CMK (cell line): ENCODE measurements at regions not wholly inside any gene's neighbourhood (a gene's known extent, or its start where the extent isn't known, plus 50 kb on each side); places are given as distances from the start of the nearest gene placed in this dataset.
A peak's percentile ranks its signal among the peaks of the same experiment; 100 is the strongest.

Experiments used
- DNase-seq: peaks from one replicate; pipeline ENCODE4 v3.0.0-alpha.2; 2010; ENCODE audit warnings: low read depth

DNA sequence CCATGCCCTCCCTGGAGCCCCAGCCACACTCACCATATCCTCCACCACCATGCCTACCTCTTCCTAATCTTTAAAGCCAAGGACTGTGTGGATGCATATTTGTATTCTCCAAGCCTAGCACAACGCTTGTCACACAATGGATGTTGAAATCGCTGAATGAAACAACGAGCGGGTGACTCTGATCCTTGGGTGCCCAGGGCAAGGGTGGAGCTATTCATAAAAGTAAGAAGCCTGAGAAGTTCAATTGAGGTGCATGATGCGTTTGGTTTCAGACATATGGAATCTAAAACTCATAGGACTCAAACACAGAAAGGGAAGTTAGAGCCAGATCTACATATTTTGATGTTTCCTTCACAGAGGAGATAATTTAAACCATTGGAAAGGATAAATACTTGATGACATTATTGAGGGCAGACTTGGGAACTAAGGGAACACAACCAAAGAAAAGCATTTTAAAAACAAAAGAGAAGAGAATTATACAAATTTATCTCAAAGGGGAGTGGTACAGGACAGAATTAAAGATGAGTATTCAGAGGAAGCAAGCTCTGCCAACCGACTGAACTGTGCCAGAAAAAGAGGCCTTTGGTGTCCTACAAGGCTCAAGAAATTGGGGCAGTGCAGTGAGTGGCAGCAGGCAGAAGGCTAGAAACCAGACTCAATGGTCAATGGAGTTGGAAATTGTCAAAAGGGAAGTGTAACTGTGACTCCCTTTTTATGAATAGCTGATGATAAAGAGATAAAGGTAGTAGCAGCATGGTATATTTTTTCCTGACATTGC lies 200.6 kb upstream of the NCKAP5 start:
- DNase-seq, result no peak

DNA sequence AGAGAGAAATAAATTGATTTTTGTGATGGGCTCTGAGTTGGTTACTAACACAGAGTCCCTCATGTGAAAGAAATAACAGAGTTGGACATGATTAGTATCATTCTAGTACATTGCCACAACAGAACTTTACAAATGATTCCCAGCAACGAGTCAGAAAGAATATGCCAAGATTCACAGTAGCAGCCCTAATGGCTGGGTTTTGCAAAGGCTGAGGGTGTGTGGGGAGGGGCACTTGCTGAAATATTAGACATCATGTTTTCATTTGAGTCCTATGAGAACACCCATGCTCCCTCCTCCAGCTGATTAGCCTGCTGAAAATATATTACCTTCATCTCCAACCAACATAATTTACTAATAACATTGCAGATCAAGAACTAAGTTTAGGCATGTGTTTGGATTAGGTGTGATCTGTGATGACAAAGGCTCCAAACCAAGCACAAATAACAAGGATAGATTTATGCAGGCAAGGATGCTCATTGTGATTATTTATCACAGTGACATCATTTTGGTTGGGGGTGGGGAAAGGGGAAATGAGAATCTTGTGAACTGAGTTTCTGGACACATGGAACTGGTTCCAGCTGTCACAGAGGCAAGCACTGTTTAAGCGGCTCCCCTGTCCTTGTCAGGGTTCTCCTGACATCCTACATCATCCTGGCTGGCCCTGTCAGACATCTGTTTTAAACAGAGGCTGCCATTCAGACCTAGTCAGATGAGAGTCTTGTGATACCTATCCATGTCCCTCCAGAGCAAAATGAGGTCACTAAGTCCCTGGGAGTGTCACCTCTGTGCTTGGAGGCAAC lies 205.8 kb upstream of the NCKAP5 start:
- DNase-seq, result no peak

DNA sequence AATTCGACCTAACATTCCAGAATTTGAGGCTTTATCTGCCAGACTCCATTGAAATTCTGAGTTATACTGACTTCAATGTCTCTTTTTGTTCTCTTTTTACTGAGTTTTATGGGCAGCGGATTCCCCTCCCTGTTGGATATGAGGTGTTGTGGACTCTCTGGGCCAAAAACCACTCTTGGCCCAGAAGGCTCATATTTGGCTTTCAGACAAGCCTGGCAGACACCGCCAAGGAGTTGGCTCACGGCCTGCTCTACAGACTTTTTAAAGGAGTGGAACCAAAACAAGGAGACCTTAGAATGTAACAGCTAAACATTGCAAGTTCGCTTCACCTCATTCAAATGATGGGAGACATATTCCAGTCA lies 206.4 kb upstream of the NCKAP5 start:
- DNase-seq, result no peak

DNA sequence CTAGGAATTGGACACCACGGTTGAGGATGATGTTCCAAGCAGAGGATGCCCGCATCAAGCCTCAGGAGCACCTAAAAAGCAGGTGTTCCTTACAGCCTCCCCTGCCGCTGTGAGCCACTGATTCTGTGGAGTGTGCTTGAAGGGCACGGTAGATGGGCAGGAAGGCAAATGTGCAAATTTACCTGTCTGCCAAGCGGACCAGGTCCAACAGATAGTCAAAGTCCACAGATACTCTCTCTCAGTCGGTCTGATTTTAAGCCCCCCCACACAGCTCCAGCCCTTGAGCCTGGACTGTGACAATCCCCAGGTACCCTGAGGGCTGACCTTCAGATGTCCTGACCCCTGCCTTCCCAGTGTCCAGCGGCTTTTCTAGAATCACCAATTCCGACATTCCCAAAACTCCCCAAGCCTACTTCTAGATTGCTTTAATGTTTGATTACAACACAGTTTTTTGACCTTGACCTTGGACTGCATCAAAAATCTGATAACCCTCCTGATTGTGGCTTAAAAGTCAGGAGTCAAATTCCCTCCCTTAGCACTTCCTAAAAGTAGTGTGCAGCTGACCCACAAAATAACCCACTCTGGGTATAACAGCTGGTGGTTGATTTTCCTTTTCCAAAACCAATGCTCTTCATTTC lies 208.8 kb upstream of the NCKAP5 start:
- no peak for DNase-seq

DNA sequence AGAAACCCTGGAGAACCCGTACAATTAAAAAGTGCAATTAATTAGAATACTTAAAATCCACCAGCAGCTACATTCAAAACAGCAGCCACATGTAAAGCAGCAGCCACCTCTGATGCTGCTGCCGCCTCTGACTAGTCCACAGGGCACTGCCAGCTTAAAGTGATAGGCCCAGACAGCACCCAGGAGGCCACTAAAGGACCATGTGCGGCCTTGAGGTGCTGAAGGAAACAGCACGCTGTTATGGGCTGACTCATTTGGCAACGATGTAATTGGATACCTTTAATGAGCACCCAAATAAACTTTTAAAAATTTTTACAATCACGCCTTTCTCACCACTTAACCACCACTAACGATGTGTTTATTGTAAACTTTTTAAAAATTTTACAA lies 209.3 kb upstream of the NCKAP5 start:
- DNase-seq, result no peak

DNA sequence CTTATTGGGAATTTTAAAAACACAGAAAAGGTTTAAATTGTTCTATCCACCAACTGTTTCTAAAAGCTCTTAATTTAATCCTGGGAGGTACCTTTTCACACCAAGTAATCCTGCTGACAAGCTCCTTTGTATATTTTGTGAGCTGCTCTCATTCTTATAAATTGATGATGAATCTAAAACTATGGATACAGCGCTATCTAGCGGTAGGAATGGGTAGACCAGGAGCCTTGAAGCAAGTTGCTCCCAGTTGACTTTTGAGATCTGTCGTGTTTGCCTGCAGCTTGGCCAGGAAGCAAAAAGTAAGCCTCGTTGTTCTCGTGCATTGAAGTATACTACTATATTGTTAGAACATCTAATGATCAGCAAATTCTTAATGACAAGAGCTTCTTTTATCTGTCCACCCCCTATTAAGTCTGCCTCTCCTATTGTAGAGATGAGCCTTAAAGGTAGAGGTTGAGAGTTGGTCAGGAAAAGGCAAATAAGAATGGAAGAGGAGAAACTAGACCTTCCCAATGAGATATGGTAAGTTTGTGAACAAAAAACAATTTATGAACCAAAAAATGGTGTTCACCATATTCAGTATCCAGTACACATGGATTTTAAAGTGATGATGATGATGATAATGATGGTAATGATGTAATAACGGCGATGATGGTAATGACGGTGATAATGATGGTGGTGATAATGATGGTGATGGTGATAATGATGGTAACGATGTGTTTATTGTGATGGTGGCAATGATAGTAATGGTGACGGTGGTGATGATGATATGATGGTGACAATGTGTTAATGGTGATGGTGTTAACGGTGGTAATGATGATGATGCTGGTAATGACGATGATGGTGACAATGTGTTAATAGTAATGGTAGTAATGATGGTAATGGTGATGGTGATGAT lies 212.1 kb upstream of the NCKAP5 start:
- DNase-seq, result peak; percentile 7

DNA sequence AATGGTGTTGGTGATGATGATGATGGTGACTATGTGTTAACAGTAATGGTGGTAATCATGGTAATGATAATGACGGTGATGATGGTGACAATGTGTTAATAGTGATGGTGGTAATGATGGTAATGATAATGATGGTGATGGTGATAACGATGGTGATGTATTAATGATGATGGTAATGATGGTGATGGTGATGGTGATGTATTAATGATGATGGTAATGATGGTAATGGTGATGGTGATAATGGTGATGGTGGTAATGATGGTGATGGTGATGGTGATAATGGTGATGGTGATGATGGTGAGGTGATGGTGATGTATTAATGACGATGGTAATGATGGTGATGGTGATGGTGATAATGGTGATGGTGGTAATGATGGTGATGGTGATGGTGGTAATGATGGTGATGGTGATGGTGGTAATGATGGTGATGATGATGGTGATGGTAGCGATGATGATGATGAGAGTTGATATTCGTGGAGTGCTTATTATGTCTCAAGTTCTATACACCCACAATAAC lies 212.8 kb upstream of the NCKAP5 start:
- DNase-seq, result no peak

DNA sequence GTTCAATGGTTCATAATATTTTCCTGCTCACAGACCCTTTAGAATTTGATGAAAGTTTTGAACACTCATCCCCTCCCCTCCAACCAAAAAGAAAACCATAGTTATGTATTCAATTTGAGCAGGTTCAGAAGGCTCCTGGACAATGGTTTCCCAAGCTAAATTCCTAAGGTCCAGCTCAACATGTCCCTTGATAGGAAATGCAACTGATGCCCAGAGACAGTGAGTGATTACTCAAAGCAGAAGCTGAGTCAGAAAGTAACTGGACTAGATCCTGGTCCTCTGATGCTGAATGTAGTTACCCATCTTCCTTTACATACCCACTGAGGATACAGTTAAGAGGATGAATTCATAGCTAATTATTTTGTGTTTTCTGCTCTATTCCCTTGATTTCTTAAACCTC lies 218.9 kb upstream of the NCKAP5 start:
- DNase-seq, result no peak

DNA sequence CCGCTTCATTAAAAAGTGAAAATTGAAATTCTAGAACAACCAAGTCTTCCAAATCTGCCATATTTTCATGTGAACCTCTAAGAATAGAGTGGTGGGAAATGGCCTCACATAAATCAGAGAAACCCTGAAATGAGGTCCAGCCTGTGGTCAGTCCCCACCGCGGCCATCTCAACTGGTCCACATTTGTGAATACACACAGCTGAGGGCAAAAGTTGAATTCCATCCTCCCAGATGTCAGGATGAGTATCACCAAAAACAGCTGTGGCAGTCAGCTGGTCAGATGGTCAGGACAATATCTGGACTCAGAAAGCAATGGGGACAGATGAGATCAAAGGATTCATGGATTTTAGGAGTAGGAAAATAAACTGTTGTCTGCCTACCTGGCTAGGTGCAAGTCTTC lies 219.4 kb upstream of the NCKAP5 start:
- DNase-seq, result no peak

DNA sequence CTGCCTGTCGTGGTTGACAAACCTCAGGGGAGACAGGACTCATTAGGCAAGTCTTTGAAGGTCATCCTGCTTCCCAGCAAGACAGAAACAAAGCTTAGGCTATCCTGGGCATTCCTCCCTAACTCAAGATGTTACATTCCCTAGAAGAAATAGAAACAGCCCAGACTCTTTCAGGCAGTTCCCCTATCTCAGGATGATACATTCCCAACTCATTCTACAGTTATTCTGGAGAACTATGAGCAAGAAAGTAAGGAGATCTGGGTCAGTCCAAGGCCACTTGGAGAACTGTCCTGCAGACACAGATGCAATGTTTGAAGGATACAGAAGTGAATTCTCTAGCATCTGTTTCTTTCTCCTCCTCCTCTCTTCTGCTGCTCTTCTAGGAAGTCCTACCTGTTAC lies 220.1 kb upstream of the NCKAP5 start:
- DNase-seq, result no peak

DNA sequence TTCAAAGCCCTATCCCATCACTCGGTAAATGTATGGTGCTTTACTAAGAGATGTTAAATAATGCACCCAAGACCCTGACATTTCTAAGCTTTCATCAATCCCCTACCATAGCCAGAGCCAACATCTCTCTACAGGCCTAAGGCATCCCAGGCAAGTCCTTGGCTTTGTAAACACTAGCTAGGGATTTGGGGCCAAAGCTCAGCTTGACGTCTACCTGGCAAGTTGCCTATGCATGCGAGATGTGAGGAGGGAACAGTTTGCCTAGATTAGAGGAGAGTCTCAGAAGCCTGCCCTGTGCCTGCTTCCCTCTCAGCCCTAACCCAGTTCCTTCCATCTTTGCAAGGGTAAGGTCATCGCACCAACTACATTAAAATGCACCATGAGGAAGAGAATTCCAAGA lies 221.5 kb upstream of the NCKAP5 start:
- DNase-seq, result no peak

DNA sequence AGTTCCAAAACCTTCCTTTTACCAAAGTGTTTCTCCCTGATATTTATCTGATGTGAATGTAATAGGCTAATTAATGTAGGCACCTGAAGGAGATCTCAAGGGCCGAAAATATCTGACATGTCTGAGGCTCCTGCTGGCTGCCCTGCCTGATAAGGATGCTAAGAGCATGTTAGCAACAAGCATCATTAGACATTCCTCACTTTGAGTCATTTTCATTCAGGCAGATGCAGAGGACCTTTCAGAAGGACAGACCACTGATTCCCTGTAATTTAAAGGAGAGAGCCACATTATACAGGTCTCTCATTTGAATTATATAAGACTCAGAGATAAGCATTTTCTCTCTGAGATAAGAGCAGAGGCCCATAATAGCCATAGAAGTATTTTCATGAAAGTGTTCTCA lies 222.4 kb upstream of the NCKAP5 start:
- DNase-seq, result no peak

DNA sequence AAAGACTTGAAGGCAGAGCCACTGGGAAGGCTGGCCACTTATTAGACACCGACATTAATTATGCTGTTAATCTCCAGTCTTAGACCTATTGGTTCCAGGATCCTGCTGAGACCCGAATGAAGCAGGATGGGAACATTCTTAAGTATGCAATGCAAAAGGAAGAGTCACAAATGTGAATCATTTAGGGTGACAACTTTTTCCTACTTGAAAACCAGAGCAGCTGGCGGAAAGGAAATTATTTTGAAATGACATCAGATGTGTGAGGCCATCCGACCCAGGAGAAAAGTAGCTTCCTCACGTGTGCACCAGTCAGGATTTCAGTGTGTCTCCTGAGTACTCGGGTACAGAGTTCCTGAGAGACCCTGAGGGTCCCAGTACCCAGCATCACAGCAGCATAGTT lies 222.9 kb upstream of the NCKAP5 start:
- no peak for DNase-seq

DNA sequence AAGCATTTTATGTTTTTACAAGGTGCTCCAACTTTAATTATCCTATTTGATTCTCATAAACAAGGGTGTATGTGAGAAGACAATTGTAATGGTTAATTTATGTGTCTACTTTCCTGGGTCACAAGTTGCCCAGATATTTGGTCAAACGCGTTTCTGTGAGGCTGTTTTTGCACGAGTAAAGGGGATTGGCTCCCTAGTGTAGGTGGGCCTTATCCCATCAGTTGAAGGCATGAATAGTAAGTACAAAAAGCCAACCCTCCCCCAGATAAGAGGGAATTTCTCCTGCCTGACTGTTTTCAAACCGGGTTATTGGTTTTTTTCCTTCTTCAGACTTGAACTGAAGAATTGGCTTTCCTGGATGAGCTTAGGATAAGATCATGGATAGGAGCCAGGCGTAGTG lies 224.0 kb upstream of the NCKAP5 start:
- no peak for DNase-seq

DNA sequence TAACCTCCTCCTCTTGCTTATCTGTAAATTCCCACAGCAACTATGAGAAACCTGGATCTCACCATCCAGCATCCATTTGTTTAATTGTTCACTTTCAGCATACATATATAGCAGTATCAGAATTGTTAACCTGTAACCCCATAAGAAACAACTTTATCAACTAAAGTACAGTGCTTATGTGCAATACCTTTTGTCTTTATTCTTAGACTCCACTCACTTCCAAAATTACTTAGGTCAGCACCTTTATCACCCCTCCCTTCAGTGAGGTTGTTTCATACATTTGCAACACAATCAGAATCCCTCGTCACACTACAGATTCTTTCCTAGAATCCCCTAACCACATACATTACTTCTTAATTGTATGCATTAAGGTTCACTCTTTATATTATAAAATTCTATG lies 225.9 kb upstream of the NCKAP5 start:
- DNase-seq, result no peak

DNA sequence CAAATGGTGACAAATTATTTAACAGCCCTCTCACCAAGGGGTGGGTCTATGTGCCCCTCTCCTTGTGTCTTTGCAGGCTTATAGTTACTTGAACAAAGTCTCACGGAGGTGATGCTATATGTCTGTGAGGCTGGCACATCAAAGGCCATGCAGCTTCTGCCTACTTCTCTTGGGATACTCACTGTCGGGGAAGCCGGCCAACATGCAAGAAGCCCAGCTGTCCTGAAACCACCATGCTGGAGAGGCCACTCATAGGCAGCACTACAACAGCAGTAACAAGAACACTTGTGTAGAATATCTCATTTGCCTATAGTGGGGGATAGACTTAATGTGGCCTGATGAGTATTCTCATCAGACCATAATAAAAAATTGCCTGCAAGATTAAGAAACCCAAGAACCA lies 233.7 kb upstream of the NCKAP5 start:
- no peak for DNase-seq

DNA sequence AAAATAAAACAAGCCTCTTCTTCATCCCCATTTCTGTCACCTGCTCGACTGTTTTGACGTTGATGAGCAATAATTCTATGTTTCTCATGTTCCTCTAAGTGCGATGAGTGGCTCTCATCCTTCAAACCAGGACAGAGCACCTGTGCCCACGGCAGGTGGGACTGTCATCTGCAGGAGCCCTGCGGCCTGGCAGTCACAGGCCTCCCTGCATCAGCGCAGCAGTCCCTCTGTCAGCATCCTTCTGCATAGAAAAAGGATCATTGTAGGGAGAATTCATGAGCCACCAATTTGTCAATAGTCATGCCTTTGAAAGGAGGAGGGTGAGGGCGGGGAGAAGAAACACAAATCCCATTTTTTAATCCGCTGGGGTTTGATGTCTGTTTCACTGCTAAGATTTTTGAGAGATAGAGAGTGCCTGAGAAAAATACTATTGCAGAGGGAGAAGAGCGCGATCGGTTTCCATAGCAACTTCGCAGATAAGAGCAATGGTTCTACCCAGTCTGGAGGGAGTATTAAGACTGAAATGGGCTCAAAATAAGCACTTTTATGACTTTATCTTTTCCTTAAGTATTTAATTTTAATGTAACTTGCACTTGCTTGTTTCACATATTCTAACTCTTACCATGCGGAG lies 234.3 kb upstream of the NCKAP5 start:
- DNase-seq, result no peak

DNA sequence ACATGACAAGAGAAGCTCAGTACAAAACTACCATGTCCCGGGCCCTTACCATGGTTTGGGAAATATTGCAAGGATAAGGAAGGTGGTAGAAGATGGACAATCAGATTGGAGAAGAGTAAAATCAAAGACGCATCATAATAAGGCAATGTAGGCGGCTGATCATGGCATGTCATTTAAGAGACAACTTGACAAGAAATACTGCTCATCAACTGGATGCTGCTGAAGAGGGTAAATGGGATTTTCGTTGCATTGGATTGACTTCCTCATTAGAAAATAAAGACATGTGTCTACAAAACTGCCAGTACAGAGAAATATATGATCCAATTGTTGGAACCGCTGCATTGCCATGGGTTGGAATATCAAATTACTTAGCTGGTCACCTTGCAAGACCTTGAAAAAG lies 238.3 kb upstream of the NCKAP5 start:
- DNase-seq, result no peak

DNA sequence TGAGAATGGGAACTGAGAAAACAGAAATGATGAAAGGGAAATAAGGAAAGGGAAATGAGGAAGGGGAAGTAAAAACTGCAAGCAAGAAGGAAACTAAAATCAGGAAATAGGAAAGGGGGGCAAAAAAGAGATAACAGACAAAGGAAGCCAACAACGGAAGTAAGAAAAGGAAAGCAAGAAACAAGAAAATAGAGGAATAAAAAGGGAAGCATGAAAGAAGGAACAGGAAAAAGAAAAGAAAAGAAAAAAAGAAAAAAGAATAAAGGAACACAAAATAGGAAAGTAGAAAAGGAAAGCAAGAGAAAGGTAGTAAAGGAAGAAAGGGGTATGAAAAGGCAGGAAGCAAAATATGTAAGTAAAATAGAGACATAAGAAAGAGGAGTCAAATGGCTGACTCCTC lies 241.2 kb upstream of the NCKAP5 start:
- no peak for DNase-seq

DNA sequence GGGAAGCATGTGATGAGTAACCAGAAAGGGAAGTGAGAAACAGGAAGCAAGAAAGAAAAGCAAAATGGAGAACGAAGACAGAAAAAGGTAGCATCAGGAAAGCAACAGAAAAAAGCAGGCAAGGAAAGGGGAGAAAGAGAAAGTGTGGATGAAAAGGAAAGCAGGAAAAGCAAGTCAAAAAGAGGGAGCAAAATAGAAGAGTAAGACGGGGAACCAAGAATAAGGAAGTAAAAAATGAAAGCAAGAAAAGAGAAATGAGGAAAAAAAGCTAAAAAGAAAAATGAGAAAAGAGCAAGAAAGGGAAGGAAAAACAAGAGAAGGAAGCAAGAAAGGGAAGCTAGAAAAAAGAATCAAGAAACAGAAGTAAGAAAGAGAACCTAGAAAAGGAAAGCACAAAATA lies 242.3 kb upstream of the NCKAP5 start:
- no peak for DNase-seq

DNA sequence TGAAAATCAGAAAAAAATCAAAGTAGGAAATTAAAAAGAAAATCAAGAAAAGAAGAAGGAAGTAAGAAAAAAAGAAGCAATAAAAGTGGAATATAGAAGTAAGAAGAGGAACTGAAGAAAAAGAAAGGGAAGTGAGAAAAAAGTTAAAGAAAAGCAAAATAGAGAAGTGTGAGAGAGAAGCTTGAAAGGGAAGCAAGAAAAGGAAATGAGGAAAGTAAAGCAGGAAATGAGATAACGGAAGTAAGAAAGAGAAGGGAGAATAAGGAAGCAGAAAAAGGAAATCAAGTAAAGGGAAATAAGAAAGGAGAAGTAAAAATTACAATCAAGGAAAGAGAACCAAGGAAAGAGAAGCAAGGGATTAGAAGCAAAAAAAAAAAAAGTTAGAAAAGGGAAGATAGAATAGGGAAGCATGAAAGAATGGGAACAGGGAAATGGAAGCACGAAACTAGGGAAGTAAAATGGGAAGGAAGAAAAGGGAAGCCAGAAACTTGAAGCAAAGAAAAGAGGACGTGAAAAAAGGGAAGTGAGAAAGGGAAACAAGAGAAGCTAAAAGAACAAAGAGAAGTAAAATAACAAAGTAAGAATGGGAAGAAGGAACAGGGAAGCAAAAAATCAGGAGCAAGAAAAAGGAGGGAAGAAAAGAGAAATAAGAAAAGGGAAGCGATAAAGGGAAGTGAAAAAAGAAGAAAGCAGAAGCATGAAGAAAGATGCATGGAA lies 243.3 kb upstream of the NCKAP5 start:
- DNase-seq, result no peak
